PFSK-1 (cell line): ENCODE measurements at regions not wholly inside any gene's neighbourhood (a gene's known extent, or its start where the extent isn't known, plus 50 kb on each side); places are given as distances from the start of the nearest gene placed in this dataset.

Experiments
- POLR2AphosphoS5 ChIP-seq: IDR thresholded peaks from 2 replicates; pipeline ENCODE4 v1.6.1; 2012; ENCODE audit warnings: low read depth, mild to moderate bottlenecking, control low read depth, low read length, moderate library complexity
- REST ChIP-seq, 2 experiments: IDR thresholded peaks; 2 replicates each; pipeline versions ENCODE4 v1.6.1 to v1.8.0; 2011 to 2012; ENCODE audit warnings: low read depth in 2 of 2, low read length in 2 of 2, control low read depth in 1 of 2, inconsistent platforms in 1 of 2, mild to moderate bottlenecking in 1 of 2, moderate library complexity in 1 of 2; ENCODE audit not compliant: insufficient read depth in 1 of 2

GRCh38 chr2:223431479-223431878 is 170.7 kb downstream of the SCG2 start:
- no peak for TF ChIP-seq POLR2AphosphoS5
- no peak for TF ChIP-seq REST (IDR thresholded peaks at IDR 0.05; ENCODE audit: insufficient read depth in 1 of 2, low read depth in 2 of 2, low read length in 2 of 2)
